ENCODE measurements at regions not wholly inside any gene's neighbourhood (a gene's known extent, or its start where the extent isn't known, plus 50 kb on each side); places are given as distances from the start of the nearest gene placed in this dataset.
"Not testable (repeated sequence)": the region's sequence is repeated elsewhere in the genome, so short reads cannot be mapped to it uniquely, and the experiment has no call there.

DNA sequence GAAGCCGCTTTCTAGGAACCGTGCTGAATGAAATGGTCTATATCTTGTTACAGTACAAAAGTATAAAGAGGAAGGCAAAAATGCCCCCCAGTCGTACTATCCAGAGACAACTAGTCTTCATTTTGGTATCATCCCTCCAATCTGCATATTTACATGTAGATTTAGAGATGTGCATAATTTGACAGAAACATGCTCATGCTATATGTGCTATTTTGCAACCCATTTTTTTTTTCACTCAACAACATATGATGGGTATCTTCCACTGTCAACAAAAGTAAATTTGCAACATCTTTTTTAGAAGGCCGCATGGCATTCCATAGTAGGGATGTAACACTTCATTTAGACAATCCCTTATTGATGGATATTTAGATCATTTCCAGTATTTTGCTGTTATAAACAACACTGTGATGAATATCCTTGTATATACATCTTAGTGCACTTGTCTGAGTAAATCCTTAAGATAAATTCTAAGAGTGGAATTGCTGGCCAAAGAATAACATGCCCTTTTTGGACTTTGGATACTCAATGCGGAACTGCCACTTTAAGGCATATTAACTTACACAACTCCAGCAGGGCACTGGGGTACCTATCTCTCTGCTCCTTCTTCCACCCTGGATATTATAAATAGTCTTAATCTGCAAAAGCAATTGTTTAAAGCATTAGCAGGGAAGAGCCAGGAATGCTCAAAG, 71.1 kb upstream of the SH3PXD2B start:
- DNase-seq, result no peak

DNA sequence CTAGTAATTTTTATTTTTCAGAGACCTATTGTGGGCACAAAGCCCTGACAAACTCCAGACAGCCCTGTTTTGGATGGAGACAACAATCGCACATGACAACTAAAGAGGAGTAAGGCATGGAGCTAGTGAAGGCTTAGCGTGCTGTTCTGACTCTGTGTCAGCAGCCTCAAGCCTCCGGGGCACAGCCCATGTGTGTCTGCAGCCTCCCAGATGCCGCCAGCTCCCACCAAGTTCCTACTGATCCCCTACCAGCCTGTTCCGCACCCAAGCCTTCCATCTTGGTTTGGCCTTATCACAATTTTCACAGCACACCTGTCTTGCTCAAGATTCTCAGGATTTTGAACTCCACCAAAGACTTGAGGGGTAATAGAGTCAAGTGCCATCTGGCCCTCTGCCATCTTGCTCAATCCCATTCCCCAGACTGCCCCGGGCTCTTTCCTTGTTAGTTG, 70.3 kb upstream of the SH3PXD2B start:
- DNase-seq, result no peak

DNA sequence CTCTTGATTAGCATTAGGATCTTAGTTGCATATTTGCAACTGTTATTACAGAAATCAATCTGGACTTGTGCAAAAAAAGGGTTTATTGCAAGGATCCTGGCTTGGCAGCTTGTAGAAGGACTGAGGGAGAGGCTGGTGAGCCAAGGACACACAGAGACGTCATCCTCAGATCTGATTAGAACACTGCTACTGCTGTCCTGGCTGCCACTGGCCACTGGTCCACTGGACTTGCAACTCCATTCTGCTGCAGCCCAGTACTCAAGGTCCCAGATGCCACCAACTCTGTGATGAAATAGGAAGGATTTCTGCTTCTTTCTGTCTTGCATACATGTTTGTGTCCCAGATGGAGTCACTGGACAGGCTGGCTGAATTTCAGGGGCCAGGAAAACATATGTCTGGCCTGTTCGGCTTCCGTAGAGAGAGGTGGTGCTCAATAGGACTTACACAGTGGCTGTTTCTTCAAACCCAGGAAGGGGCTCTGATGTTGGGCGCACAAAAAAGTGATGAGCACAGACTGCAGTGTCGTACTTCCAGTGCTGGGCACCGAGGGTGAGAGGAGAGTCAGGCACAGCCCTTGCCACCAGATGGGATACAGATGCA, 68.9 kb upstream of the SH3PXD2B start:
- no peak for DNase-seq

DNA sequence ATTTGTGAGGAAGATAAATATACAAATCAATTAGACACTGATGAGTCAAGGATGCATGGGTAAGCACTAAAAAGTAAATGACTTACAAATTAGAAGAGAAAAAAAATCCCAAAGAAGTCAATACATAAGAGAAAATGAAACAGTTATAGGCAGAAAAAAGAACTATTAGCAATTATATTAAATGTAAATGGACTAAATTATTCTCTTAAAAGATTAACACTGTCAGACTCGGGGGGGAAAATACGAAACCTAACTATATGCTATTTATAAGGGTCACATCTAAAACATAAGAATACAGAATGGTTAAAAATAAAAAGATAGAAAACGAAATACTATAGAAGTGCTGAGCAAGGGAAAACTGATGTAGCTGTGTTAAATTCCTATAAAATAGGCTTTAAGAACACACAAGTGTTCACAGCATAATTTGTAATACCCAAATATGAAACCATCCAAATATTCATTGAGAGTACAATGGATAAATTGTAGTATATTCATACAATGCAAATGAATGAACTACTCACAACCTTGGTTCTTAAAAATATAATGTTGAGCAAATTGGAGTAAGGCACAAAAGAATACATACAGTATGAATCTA, 67.1 kb upstream of the SH3PXD2B start:
- no peak for DNase-seq

DNA sequence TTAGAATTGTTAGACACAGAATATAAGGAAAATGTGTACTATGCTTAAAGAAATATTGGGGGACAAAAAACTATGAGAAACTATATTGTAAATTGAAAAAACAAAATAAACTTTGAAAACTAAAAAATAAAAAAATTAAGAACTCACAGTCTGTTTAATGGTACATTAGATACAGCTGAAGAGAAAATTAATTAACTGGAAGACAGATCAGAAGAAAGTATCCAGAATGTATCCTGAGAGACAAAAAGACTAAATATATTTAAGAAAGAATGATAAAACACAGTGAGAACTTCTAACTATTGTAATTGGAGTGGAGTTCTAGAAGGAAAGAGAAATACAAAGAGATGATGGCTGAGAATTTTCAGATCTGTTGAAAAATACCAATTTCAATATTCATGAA, 57.6 kb upstream of the SH3PXD2B start:
- DNase-seq, result no peak

DNA sequence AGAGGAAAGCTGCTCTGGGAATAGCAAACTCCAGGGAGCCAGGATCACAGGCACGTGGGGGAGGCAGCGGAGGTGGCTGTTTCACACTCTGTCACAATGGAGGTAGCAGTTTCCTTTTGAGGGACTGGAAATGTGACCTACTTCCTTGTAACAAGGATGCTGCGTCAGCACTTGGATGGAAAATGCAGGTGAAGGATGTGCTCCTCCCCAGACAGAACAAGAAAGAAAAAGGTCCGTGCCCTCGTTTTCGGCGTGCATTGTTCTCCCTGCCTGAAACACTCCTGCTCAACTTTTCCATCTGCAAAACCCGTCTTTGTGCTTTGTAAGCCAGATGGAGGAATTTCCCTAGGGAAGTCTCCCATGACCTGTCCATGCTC, 55.1 kb upstream of the SH3PXD2B start:
- DNase-seq, result no peak

DNA sequence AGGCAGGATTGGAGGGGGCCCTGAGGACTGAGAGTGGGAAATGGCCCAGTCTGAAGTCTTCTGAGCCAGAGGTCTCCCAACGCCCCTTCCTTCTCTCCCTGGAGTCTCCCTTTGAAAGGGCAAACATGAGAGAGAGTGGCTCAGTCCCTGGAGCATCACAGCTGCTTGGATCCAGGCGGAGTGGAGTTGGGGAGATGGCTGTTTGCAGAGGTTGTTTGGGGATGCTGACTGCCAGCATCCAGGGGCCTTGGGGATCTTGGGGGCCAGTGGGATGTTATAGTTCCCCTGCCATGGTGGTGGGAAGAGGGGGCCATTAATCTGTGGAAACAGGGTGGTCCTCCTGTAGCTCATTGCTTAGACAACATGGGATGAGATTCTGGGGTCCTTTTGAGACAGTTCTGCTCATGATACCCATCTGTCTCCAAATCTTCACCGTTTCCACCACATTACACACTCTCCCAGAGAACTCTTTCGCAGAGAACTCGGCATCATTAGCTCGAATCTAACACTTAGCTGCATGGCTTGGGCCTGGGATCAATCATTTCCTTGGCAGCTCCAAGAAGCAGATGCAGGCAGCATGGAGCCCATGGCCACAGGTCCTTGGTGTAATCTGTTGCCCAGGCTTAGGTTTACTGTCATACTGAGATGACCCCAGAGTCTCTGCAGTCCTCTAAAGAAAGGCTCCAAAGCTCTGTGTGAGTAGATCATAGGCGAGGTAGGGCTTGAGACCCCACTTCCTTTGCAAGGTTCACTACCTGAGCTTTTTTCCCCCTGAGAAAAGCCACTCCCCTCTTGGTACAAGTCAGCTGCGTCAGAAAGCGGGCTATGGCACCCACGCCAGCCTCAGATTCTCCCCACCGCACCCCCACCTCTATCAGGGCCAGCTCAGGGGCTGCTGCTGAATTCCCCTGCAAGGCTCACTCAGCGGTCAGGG, 54.4 kb upstream of the SH3PXD2B start:
- no peak for DNase-seq

DNA sequence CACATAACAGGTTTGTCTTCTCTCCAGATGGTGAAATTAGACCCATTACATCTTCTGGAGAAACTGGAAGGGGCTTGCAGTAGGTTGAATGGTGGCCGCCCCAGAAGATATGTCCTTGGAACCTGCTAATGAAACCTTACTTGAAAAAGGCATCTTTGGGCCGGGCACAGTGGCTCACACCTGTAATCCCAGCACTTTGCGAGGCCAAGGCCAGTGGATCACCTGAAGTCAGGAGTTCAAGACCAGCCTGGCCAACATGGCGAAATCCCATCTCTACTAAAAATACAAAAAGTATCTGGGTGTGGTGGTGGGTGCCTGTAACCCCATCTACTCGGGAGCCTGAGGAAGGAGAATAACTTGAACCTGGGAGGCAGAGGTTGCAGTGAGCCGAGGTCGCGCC, 53.2 kb upstream of the SH3PXD2B start:
- DNase-seq, result not testable (repeated sequence)

DNA sequence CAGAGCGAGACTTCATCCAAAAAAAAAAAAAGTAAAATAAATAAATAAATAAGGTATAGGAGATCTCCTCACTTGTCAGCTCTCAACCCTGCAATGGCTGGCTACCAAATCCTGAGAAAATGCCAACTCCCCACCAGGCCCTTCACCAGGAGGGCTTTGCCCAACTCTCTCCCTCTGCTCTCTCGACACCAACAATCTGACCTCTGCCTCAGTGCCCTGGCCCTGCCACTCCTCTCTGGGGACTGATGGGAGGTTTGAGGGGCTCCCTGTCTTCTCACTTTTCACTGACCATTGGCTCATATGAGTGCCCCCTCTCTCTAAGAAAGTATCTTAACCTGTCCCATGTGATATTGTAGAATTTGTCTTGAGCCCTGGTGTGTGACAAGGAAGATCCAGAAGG, 52.6 kb upstream of the SH3PXD2B start:
- DNase-seq, result no peak

DNA sequence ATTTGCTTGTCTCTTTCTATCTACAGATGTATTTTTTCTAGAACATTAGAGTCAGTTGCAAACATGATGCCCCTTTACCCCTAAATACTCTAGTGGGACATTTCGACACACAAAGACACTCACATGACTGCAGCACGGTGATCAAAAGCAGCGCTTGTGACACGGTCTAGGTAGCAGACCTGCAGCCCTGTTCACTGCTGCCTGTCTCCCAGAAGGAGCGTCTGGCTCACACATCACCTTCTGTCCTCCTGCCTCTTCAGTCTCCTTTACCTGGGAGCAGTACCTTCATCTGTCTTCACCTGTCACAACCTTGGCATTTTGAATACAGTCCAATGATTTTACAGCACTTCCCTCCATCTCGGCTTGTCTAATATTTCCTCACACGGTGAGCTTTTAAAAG, 51.9 kb upstream of the SH3PXD2B start:
- no peak for DNase-seq

DNA sequence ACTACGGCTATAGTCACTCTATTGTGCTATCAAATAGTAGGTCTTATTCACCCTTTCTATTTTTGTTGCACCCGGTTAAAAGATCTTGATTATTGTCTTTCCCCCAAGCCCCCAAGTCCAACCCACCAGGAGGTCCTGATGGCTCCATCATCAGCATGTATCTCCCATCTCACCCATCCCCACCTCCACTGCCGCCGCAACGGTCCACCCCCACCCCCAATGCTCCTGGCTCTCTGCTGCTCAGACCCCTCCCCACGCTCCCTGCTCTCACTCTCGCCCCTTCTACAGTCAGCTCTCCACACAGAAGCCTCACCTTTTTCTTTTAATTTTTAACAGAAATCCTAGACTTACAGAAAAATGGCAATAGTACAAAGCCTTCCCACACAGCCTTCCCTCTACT, 51.5 kb upstream of the SH3PXD2B start:
- DNase-seq, result no peak

DNA sequence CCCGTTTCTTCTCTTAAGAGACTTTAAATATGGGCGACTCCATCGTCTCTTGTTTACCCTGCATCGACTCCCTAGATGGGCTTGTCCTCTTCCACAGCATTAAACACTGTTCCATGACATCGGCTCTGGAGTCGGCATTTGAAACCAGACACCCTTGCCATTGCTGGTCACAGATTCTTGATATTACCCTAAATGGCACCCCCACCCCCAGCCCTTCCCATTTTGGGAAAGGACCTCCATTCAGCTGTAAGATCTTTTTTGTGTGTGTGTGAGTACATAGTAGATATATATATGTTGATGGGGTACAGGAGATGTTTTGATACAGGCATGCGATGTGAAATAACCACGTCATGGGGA, 51.1 kb upstream of the SH3PXD2B start:
- no peak for DNase-seq

DNA sequence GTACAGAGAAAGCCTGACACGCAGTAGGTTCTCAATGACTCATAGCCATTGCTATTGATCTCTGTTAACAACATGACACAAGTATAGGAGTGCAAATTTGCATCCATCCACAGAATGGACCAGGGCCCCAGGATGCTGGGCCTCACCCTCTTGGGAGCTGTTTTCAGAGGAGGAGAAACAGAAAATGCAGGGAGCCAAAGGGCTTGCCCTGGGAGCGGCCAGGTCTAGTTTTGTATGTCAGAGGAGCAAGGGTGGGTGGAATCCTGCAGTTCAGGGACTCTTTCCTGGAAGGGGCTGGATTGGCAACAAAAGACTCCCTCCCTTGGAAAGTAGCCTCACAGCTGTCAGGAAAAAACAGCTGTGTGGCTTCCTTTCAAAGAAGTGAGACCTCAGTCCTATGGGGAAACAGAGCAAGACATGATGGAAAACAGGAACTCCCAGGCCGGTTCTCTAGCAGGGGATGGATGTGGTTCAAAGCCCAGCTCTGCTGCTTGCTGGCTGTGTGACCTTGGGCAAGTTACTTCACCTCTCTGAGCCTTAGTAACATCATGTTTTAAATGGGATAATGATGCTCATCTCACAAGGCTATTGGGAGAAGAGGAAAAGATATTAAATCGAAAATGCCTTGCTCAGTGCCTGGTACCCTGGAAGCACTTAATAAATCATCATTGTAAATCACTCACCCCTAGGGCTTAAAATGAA, 50.5 kb upstream of the SH3PXD2B start:
- DNase-seq, result no peak

DNA sequence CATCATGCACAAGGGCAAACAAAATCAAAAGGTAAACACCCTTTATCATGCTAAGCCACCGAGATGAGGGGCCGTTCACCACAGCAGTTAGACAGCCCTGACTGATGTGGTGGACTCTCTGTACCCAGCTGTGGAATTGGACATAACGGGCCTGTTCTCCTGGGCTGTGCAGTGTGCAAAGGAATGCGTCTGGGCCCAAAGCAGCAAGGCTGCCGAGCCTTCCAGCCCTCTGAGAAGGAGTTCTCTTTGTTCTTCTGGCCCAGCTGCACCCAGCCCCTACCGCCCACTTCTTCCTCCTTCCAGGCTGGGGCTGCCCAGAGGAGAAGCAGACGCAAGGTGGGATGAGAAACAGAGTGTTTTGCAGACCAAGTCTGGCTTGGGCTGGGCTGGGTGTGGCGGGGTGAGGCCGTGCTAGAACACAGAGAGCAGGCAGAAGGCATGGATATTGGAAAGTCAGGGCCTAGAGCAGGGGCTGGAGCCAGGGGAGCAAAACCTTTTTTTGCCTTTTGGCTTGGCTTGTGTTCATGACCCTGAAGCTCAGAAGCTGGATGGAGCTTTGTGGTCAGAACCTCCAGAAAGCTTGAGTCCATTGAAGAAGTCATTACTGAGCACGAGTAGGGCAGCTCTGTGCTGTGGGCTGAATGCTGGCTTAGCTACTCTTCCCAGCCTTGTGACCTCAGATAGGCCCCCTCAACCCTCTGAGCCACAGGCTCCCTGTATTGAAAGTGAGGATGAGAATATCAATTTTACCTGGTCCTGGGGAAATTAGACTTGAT, 49.8 kb upstream of the SH3PXD2B start:
- DNase-seq, result no peak

All from NCI-H1436 (cell line).